HEK293 (cell line): ENCODE measurements at regions not wholly inside any gene's neighbourhood (a gene's known extent, or its start where the extent isn't known, plus 50 kb on each side); places are given as distances from the start of the nearest gene placed in this dataset.

Experiments used
- CTCF ChIA-PET: fragments of 350-600 bp; formaldehyde crosslinking; extraction: SDS; loops from one replicate; lab custom pipeline; 2021; ENCODE audit warnings: antibody characterized with exemption; lab: Yijun Ruan, JAX
- POLR2A ChIA-PET: fragments of 300-600 bp; formaldehyde crosslinking; extraction: SDS; loops from one replicate; lab custom pipeline; 2020; ENCODE audit warnings: antibody characterized with exemption, inconsistent platforms; lab: Yijun Ruan, JAX
- H3K27ac ChIP-seq: fragments of 200-500 bp; sonication (Bioruptor generic); 2 replicates; pipeline ENCODE4 v1.5.1; 2014; ENCODE audit warnings: low read depth, low read length, control low read depth, inconsistent platforms; ENCODE audit errors: extremely low read depth
- H3K36me3 ChIP-seq, 2 experiments: fragments of 200-500 bp in 1 of 2; sonication (Bioruptor generic) in 1 of 2; 1 replicate in 1 of 2; 2 replicates in 1 of 2; pipeline ENCODE4 v1.5.1; 2014 to 2017; ENCODE audit warnings: inconsistent platforms in 2 of 2, low read length in 2 of 2; ENCODE audit not compliant: control insufficient read depth in 2 of 2, insufficient read depth in 1 of 2
- H3K4me1 ChIP-seq: fragments of 200-500 bp; sonication (Bioruptor generic); 2 replicates; pipeline ENCODE4 v1.5.1; 2014; ENCODE audit warnings: mild to moderate bottlenecking, low read length, inconsistent platforms; ENCODE audit not compliant: control insufficient read depth, insufficient read depth
- H3K4me3 ChIP-seq: 2 replicates; pipeline ENCODE4 v1.5.1; 2011; ENCODE audit warnings: low read depth, mild to moderate bottlenecking, control low read depth, low read length, moderate library complexity
- H3K9me3 ChIP-seq: fragments of 200-500 bp; sonication (Bioruptor generic); 2 replicates; pipeline ENCODE4 v1.5.1; 2014; ENCODE audit warnings: low read depth, low read length, inconsistent platforms; ENCODE audit not compliant: control insufficient read depth, insufficient read depth
- HOXA7 ChIP-seq: sonication (generic); formaldehyde crosslinking; IDR thresholded peaks from 2 replicates; pipeline ENCODE4 v1.8.1; 2022; ENCODE audit warnings: missing genetic modification reagents, borderline replicate concordance
- HOXC10 ChIP-seq: sonication (generic); formaldehyde crosslinking; IDR thresholded peaks from 2 replicates; pipeline ENCODE4 v1.8.1; 2023; ENCODE audit warnings: mild to moderate bottlenecking, missing genetic modification reagents
- KLF7 ChIP-seq: fragments of 450-650 bp; formaldehyde crosslinking; IDR thresholded peaks from 2 replicates; pipeline ENCODE4 v1.5.1; 2016; ENCODE audit warnings: missing biosample characterization, missing genetic modification characterization, borderline replicate concordance
- OSR2 ChIP-seq: fragments of 450-650 bp; formaldehyde crosslinking; IDR thresholded peaks from 2 replicates; pipeline ENCODE4 v1.5.1; 2016; ENCODE audit warnings: missing biosample characterization, missing genetic modification characterization
- PRDM1 ChIP-seq: fragments of 450-650 bp; formaldehyde crosslinking; IDR thresholded peaks from 2 replicates; pipeline ENCODE4; 2016; ENCODE audit warnings: missing biosample characterization, missing genetic modification characterization
- ZFHX2 ChIP-seq: fragments of 450-650 bp; formaldehyde crosslinking; conservative IDR thresholded peaks from 2 replicates; pipeline ENCODE4 v1.5.1; 2016; ENCODE audit warnings: missing biosample characterization, missing genetic modification characterization
- ZNF121 ChIP-seq: fragments of 450-650 bp; formaldehyde crosslinking; IDR thresholded peaks from 2 replicates; pipeline ENCODE4 v1.5.1; 2016; ENCODE audit warnings: missing biosample characterization, missing genetic modification characterization
- ZNF133 ChIP-seq: fragments of 450-650 bp; formaldehyde crosslinking; IDR thresholded peaks from 2 replicates; pipeline ENCODE4 v1.5.1; 2016; ENCODE audit warnings: missing biosample characterization, missing genetic modification characterization
- ZNF157 ChIP-seq: fragments of 450-650 bp; formaldehyde crosslinking; IDR thresholded peaks from 2 replicates; pipeline ENCODE4 v1.5.1; 2016; ENCODE audit warnings: missing biosample characterization, missing genetic modification characterization
- ZNF2 ChIP-seq: fragments of 450-650 bp; formaldehyde crosslinking; IDR thresholded peaks from 2 replicates; pipeline ENCODE4 v1.5.1; 2016; ENCODE audit warnings: missing biosample characterization, missing genetic modification characterization
- ZNF202 ChIP-seq: fragments of 450-650 bp; formaldehyde crosslinking; IDR thresholded peaks from 2 replicates; pipeline ENCODE4 v1.5.1; 2016; ENCODE audit warnings: missing biosample characterization, missing genetic modification characterization, borderline replicate concordance
- ZNF311 ChIP-seq: fragments of 450-650 bp; formaldehyde crosslinking; IDR thresholded peaks from 2 replicates; pipeline ENCODE4 v1.5.1; 2017; ENCODE audit warnings: missing biosample characterization, missing genetic modification characterization, borderline replicate concordance
- ZNF37A ChIP-seq: fragments of 450-650 bp; IDR thresholded peaks from 2 replicates; pipeline ENCODE4 v1.5.1; 2018; ENCODE audit warnings: missing biosample characterization, missing genetic modification characterization
- ZNF398 ChIP-seq: fragments of 450-650 bp; formaldehyde crosslinking; IDR thresholded peaks from 2 replicates; pipeline ENCODE4 v1.5.1; 2017; ENCODE audit warnings: missing biosample characterization, missing genetic modification characterization
- ZNF416 ChIP-seq: fragments of 450-650 bp; formaldehyde crosslinking; IDR thresholded peaks from 2 replicates; pipeline ENCODE4 v1.5.1; 2016; ENCODE audit warnings: missing biosample characterization, missing genetic modification characterization
- ZNF48 ChIP-seq: fragments of 450-650 bp; formaldehyde crosslinking; IDR thresholded peaks from 2 replicates; pipeline ENCODE4 v1.5.1; 2016; ENCODE audit warnings: missing biosample characterization, missing genetic modification characterization
- ZNF513 ChIP-seq: fragments of 450-650 bp; IDR thresholded peaks from 2 replicates; pipeline ENCODE4 v1.5.1; 2018; ENCODE audit warnings: missing biosample characterization, missing genetic modification characterization
- ZNF529 ChIP-seq: fragments of 450-650 bp; formaldehyde crosslinking; IDR thresholded peaks from 2 replicates; pipeline ENCODE4 v1.5.1; 2017; ENCODE audit warnings: missing genetic modification characterization, missing biosample characterization; ENCODE audit not compliant: insufficient replicate concordance
- ZNF549 ChIP-seq: fragments of 450-650 bp; IDR thresholded peaks from 2 replicates; pipeline ENCODE4 v1.5.1; 2018; ENCODE audit warnings: missing biosample characterization, missing genetic modification characterization, mild to moderate bottlenecking, inconsistent platforms, moderate library complexity
- ZNF623 ChIP-seq: fragments of 450-650 bp; formaldehyde crosslinking; IDR thresholded peaks from 2 replicates; pipeline ENCODE4 v1.5.1; 2016; ENCODE audit warnings: missing biosample characterization, missing genetic modification characterization
- ZNF654 ChIP-seq: fragments of 450-650 bp; formaldehyde crosslinking; IDR thresholded peaks from 2 replicates; pipeline ENCODE4 v1.5.1; 2016; ENCODE audit warnings: low read depth, missing biosample characterization, missing genetic modification characterization
- ZNF76 ChIP-seq: fragments of 450-650 bp; formaldehyde crosslinking; IDR thresholded peaks from 2 replicates; pipeline ENCODE4; 2016; ENCODE audit warnings: low read depth, missing biosample characterization, missing genetic modification characterization, borderline replicate concordance
- ZNF837 ChIP-seq: fragments of 450-650 bp; formaldehyde crosslinking; IDR thresholded peaks from 2 replicates; pipeline ENCODE4 v1.5.1; 2016; ENCODE audit warnings: missing biosample characterization, missing genetic modification characterization
- ZSCAN18 ChIP-seq: fragments of 450-650 bp; formaldehyde crosslinking; IDR thresholded peaks from 2 replicates; pipeline ENCODE4 v1.5.1; 2016; ENCODE audit warnings: missing biosample characterization, missing genetic modification characterization
- ZSCAN30 ChIP-seq: fragments of 450-650 bp; IDR thresholded peaks from 2 replicates; pipeline ENCODE4 v1.5.1; 2018; ENCODE audit warnings: missing biosample characterization, mild to moderate bottlenecking, missing genetic modification characterization, moderate library complexity
- ZSCAN4 ChIP-seq: fragments of 450-650 bp; formaldehyde crosslinking; IDR thresholded peaks from 2 replicates; pipeline ENCODE4 v1.5.1; 2017; ENCODE audit warnings: missing biosample characterization, missing genetic modification characterization
- TF ChIP-seq, protein P1 (sequence below): fragments of 450-650 bp; formaldehyde crosslinking; IDR thresholded peaks from 2 replicates; pipeline ENCODE4 v1.5.1; 2016; ENCODE audit warnings: missing biosample characterization, missing genetic modification characterization

DNA sequence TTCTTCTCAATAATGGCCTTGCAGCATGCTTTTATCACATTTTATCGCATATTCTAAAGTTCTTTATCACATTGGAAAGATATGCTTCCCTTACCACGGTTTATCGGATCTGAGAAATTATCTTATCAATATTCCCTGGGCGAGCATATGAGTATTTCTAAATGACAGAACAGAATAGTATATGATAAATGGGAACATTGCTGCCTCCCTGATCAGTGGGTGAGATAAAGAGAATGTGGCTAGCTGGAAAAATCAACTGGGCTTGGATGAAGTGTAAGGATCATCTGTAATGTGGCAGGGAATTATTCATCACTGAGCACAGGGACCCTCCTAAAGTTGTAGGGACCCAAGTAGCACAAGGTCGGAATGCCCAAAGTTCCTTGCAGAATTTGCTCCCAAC, 667.4 kb upstream of the NRP1 start:
- H3K36me3 ChIP-seq = no peaks in the 10 kb centered on the region
- H3K4me1 ChIP-seq = no peaks in the 10 kb centered on the region
- H3K4me3 ChIP-seq = no peak overlapping the region
- ChIA-PET CTCF (interaction anchor here (0.6 to 0.7 kb wide), 2 partner anchors 40 to 797 kb away, joined by 3 to 4 read pairs; no protein-coding TSS in a partner anchor), POLR2A (no interaction called here)
- H3K9me3 ChIP-seq = no peaks in the 10 kb centered on the region
- no peak overlapping the region for H3K27ac ChIP-seq
- TF ChIP-seq ZNF837 (no peak), ZNF416 (tag by site-specific recombination) (no peak)

DNA sequence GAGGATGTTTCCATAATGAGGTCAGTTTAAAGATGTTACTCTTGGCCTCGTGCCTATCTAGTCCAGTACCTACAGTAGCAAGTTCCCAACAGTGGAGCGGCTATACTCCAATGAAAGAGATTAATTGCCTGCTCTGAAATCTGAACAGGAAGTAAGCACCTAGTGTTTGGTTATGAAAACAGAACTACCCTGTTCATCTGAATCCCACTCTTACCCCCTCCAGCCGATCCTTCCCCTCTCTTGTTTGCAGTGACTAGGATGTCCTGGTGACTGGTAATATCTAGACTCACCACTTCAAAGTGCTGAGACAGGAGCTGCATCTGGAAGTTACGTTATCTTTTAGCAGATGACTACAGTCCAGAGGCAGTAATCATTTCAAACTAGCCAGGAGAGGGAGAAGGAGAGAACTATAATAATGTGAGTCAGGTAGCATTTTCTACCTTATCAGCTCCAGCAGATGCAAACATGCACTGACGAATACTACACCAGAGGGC, 666.7 kb upstream of the NRP1 start:
- TF ChIP-seq ZNF549 (tag by site-specific recombination) (no peak), ZSCAN30 (tag by site-specific recombination) (no peak), ZNF398 (tag by site-specific recombination) (peak; percentile 84), HOXC10 (CRISPR knock-in tag) (no peak), ZNF654 (tag by site-specific recombination) (no peak), ZNF121 (tag by site-specific recombination) (no peak), OSR2 (tag by site-specific recombination) (peak; percentile 78), ZSCAN4 (tag by site-specific recombination) (no peak), ZNF623 (tag by site-specific recombination) (no peak), ZNF311 (no peak)
- no peak overlapping the region for H3K4me3 ChIP-seq
- H3K9me3 ChIP-seq = no peaks in the 10 kb centered on the region
- ChIA-PET POLR2A (no interaction called here), CTCF (interaction anchor here (0.6 to 0.7 kb wide), 2 partner anchors 41 to 798 kb away, joined by 3 to 4 read pairs; no protein-coding TSS in a partner anchor)
- no peak overlapping the region for H3K27ac ChIP-seq
- H3K4me1 ChIP-seq = no peaks in the 10 kb centered on the region
- no peaks in the 10 kb centered on the region for H3K36me3 ChIP-seq

GRCh38 chr10:33993917-33994316, 659.5 kb upstream of the NRP1 start:
- CTCF ChIA-PET = interaction anchor here (0.7 kb wide), 1 partner anchor 31 kb away, joined by 5 read pairs; no protein-coding TSS in a partner anchor
- TF ChIP-seq ZNF133 (tag by site-specific recombination) (no peak), ZNF202 (no peak), ZNF48 (tag by site-specific recombination) (no peak), ZFHX2 (no peak), ZNF37A (tag by site-specific recombination) (no peak), KLF7 (tag by site-specific recombination) (no peak), ZSCAN18 (tag by site-specific recombination) (no peak), HOXA7 (no peak), ZNF157 (no peak), ZNF76 (no peak), ZNF529 (tag by site-specific recombination) (no peak), ZNF2 (tag by site-specific recombination) (no peak), PRDM1 (tag by site-specific recombination) (no peak), ZNF513 (tag by site-specific recombination) (no peak)
- TF ChIP-seq, protein P1, sequence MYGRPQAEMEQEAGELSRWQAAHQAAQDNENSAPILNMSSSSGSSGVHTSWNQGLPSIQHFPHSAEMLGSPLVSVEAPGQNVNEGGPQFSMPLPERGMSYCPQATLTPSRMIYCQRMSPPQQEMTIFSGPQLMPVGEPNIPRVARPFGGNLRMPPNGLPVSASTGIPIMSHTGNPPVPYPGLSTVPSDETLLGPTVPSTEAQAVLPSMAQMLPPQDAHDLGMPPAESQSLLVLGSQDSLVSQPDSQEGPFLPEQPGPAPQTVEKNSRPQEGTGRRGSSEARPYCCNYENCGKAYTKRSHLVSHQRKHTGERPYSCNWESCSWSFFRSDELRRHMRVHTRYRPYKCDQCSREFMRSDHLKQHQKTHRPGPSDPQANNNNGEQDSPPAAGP (tag by site-specific recombination) = no peak

More at GRCh38 chr10:33993917-33994316, 659.5 kb upstream of the NRP1 start:
- H3K27ac ChIP-seq = no peak overlapping the region
- no peaks in the 10 kb centered on the region for H3K36me3 ChIP-seq
- no peaks in the 10 kb centered on the region for H3K4me1 ChIP-seq
- H3K4me3 ChIP-seq = no peak overlapping the region
- POLR2A ChIA-PET = no interaction called here
- no peaks in the 10 kb centered on the region for H3K9me3 ChIP-seq
